ENCODE measurements at regions not wholly inside any gene's neighbourhood (a gene's known extent, or its start where the extent isn't known, plus 50 kb on each side); places are given as distances from the start of the nearest gene placed in this dataset.

GRCh38 chr1:90192408-90192807 lies 197.5 kb downstream of the ZNF326 start:
- no peaks in the 10 kb centered on the region for H3K9me3 ChIP-seq
- DNase-seq: no peak
- no peak for TF ChIP-seq CTCF (IDR thresholded peaks at IDR 0.05)
- WGBS, 2 donors: 72 to 80% methylated on average over 2 of the region's 2 CpGs
- H3K4me1 ChIP-seq: no peaks in the 10 kb centered on the region
- FAIRE-seq: no peak
- no peaks in the 10 kb centered on the region for H3K36me3 ChIP-seq
- H3K27me3 ChIP-seq: no peaks in the 10 kb centered on the region
- no peak overlapping the region for H3K4me3 ChIP-seq
- H3K27ac ChIP-seq: no peak overlapping the region
- no peak for ATAC-seq
- intact Hi-C loops (cut with DNase I): no loop called here

GRCh38 chr1:90190523-90190922 lies 195.6 kb downstream of the ZNF326 start:
- H3K4me1 ChIP-seq: no peaks in the 10 kb centered on the region
- H3K4me3 ChIP-seq: no peak overlapping the region
- ATAC-seq (no peak), FAIRE-seq (no peak), DNase-seq (no peak)
- TF ChIP-seq CTCF (IDR thresholded peaks at IDR 0.05): no peak
- no peaks in the 10 kb centered on the region for H3K36me3 ChIP-seq
- intact Hi-C loops (cut with DNase I): no loop called here
- H3K9me3 ChIP-seq: no peaks in the 10 kb centered on the region
- no peaks in the 10 kb centered on the region for H3K27me3 ChIP-seq
- H3K27ac ChIP-seq: no peak overlapping the region

GRCh38 chr1:90189889-90190288 lies 195.0 kb downstream of the ZNF326 start:
- Histone ChIP-seq H3K9me3 (no peaks in the 10 kb centered on the region), H3K4me1 (no peaks in the 10 kb centered on the region), H3K36me3 (no peaks in the 10 kb centered on the region), H3K27me3 (no peaks in the 10 kb centered on the region), H3K4me3 (no peak overlapping the region), H3K27ac (no peak overlapping the region)
- intact Hi-C loops (cut with DNase I): no loop called here
- ATAC-seq (no peak), DNase-seq (no peak), FAIRE-seq (no peak)
- WGBS, 2 donors: 51 to 56% methylated on average over 4 of the region's 4 CpGs
- no peak for TF ChIP-seq CTCF (IDR thresholded peaks at IDR 0.05)

GRCh38 chr1:90187323-90187585 lies 192.3 kb downstream of the ZNF326 start:
- no peaks in the 10 kb centered on the region for H3K27me3 ChIP-seq
- ATAC-seq (no peak), FAIRE-seq (no peak), DNase-seq (no peak)
- H3K4me3 ChIP-seq: no peak overlapping the region
- H3K4me1 ChIP-seq: no peaks in the 10 kb centered on the region
- intact Hi-C loops (cut with DNase I): no loop called here
- 57 to 69% methylated on average over 2 of the region's 2 CpGs for WGBS, 2 donors
- H3K27ac ChIP-seq: no peak overlapping the region
- no peak for TF ChIP-seq CTCF (IDR thresholded peaks at IDR 0.05)
- no peaks in the 10 kb centered on the region for H3K36me3 ChIP-seq
- H3K9me3 ChIP-seq: no peaks in the 10 kb centered on the region

DNA sequence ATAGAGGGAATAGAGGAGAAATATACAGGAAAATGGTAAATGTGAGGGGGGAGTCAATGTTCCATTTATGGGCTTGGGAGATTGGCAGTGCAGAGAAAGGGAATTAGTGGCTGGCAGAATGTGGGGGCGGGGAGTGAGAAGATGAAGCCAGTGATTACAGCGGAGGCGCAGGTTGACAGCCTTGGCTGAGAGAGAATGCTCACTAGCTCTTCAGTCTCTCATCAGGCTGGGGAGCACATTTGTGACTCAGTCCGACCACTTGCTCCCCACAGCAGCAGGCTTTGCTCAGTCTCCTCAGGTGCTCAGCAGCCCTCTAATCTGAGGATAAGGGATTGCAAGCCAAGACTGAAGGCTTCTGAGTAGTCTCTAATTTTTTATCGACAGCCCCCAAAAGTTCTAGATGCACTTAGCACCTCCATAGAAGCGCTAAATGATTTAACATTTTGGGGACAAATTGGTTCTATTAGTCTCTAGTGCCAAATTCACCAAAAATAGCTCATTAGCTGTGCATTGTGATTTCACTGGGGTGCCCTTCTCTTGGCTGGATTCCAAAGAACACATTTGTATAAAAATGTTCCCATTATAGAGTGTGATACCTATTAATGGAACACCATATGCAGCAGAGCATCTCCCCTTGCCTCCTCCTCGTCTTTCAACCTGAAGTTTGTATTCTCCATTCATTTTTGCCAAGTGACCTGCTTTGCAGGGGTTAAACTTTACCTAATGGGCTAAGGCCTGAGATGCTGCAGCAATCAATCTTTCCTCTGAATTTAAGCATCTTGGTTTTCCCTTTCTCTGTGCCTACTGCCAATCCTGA lies 191.8 kb downstream of the ZNF326 start:
- WGBS, 2 donors: 59 to 71% methylated on average over 7 of the region's 7 CpGs
- no peak overlapping the region for H3K27ac ChIP-seq
- H3K4me3 ChIP-seq: no peak overlapping the region
- DNase-seq (no peak), ATAC-seq (no peak), FAIRE-seq (no peak)
- H3K36me3 ChIP-seq: no peaks in the 10 kb centered on the region
- intact Hi-C loops (cut with DNase I): no loop called here
- H3K27me3 ChIP-seq: no peaks in the 10 kb centered on the region
- no peak for TF ChIP-seq CTCF (IDR thresholded peaks at IDR 0.05)
- H3K4me1 ChIP-seq: no peaks in the 10 kb centered on the region
- H3K9me3 ChIP-seq: no peaks in the 10 kb centered on the region

All from pancreas (tissue), 10 donors.